Heart left ventricle (tissue), 16 donors: ENCODE measurements at regions not wholly inside any gene's neighbourhood (a gene's known extent, or its start where the extent isn't known, plus 50 kb on each side); places are given as distances from the start of the nearest gene placed in this dataset.

Experiments used
- ATAC-seq, 4 donors: fragments of 200-7000 bp; cut with Tn5 transposase; one replicate each; pipeline ENCODE4 v1.9.1; 2020 to 2022; ENCODE audit warnings: moderate library complexity in 4 of 4, mild to moderate bottlenecking in 3 of 4, moderate number of reproducible peaks in 1 of 4
- DNase-seq, 5 donors: peaks; one replicate each; pipeline ENCODE4 v3.0.0-alpha.2; 2020
- H3K27ac ChIP-seq, 12 donors: fragments of 200-600 bp; sonication (generic) in 4 of 12; one replicate each; pipeline versions ENCODE4 v1.5.0 to v1.8.0; 2016 to 2022; ENCODE audit warnings: mild to moderate bottlenecking in 2 of 12
- H3K27me3 ChIP-seq, 9 donors: fragments of 200-600 bp; sonication (generic) in 2 of 9; one replicate each; pipeline versions ENCODE4 v1.5.1 to v1.8.0; 2016 to 2022; ENCODE audit warnings: mild to moderate bottlenecking in 3 of 9
- H3K36me3 ChIP-seq, 9 donors: fragments of 200-600 bp; sonication (generic) in 2 of 9; one replicate each; pipeline versions ENCODE4 v1.5.0 to v1.8.0; 2018 to 2022; ENCODE audit warnings: mild to moderate bottlenecking in 2 of 9
- H3K4me1 ChIP-seq, 12 donors: fragments of 200-600 bp; sonication (generic) in 4 of 12; one replicate each; pipeline versions ENCODE4 v1.5.0 to v1.8.0; 2016 to 2022; ENCODE audit warnings: mild to moderate bottlenecking in 3 of 12
- H3K4me3 ChIP-seq, 12 donors: fragments of 200-600 bp; sonication (generic) in 4 of 12; one replicate each; pipeline versions ENCODE4 v1.5.0 to v1.8.0; 2017 to 2022; ENCODE audit warnings: mild to moderate bottlenecking in 9 of 12, moderate library complexity in 4 of 12
- H3K9me3 ChIP-seq, 12 donors: fragments of 200-600 bp; sonication (generic) in 4 of 12; one replicate each; pipeline versions ENCODE4 v1.5.0 to v1.8.0; 2016 to 2022; ENCODE audit warnings: mild to moderate bottlenecking in 1 of 12
- CTCF ChIP-seq, 12 donors: fragments of 200-600 bp; sonication (generic) in 4 of 12; IDR thresholded peaks; one replicate each; pipeline versions ENCODE4 v1.5.0 to v1.8.0; 2018 to 2022; ENCODE audit warnings: antibody characterized with exemption in 12 of 12, mild to moderate bottlenecking in 5 of 12
- POLR2A ChIP-seq, 2 donors: fragments of 450-650 bp; IDR thresholded peaks; one replicate each; pipeline ENCODE4 v1.6.1; 2017; ENCODE audit warnings: antibody characterized with exemption in 2 of 2, mild to moderate bottlenecking in 2 of 2, moderate library complexity in 2 of 2
- WGBS, 4 donors: extraction: QIAGEN DNeasy Blood & Tissue Kit in 2 of 4; methylation state at CpG; one replicate each; pipeline versions ENCODE4 v1.1.5 to v1.1.7; 2013 to 2018; 5-methylcytosine and 5-hydroxymethylcytosine counted together
- intact Hi-C, 10 donors: fragments of 100-400 bp; cut with DNase I; formaldehyde crosslinking; loops; one replicate each; pipeline versions ENCODE4 v1.11.1 to v1.14.2; 2022
- donor health status: ischemic (EF 13 %, LVEDD 7.1; RV severe dilation, severe dysfunction).
- donor health status: healthy with polysubstance abuse.
- donor health status: DM: no; HTN: yes; CAD: no.
- donor health status: DM: no; HTN: no; CAD: no.
- donor health status: ischemic (EF 25% LVEDD 6.9; RV normal size, moderate dysfunction).
- donor health status: ischemic (EF 25% LVEDD 5.7; RV mildly dilated, moderate dysfunction).
- donor health status: healthy.
- donor health status: DM: yes; HTN: yes; CAD: no.
- donor health status: ischemic (EF 35%, LVEDD 5.7; RV mildly dilated, moderate dysfunction).
- donor health status: nonischemic (EF 11% LVEDD 7.7; RV severe dilation, severe dysfunction).
- donor health status: DM: yes; HTN: yes; CAD: no.
- donor health status: PGD.
- donor health status: ischemic (EF 29% LVEDD 5.4; RV normal size, mild dysfunction).
- donor health status: nonischemic (EF 23%, LVEDD 6.1; RV moderate dilation, normal function).

- TF ChIP-seq POLR2A (IDR thresholded peaks at IDR 0.05) (no peak), CTCF (IDR thresholded peaks at IDR 0.05) (no peak)
- Histone ChIP-seq H3K4me1 (peaks cover 0 to 6% (median 4%) of the 10 kb centered on the region in 12 donors), H3K27me3 (peaks cover 0 to 5% (median 0%) of the 10 kb centered on the region in 9 donors), H3K27ac (no peak overlapping the region), H3K4me3 (no peak overlapping the region), H3K36me3 (no peaks in the 10 kb centered on the region), H3K9me3 (no peaks in the 10 kb centered on the region)
- intact Hi-C loops, result no loop called here
- no peak for DNase-seq
- ATAC-seq, result no peak
- WGBS, 4 donors, result 76 to 86% (median 80%) methylated on average over 3 of the region's 3 CpGs
Observed at GRCh38 chr3:170746175-170746942, 123.6 kb downstream of the RPL22L1 start.

DNA sequence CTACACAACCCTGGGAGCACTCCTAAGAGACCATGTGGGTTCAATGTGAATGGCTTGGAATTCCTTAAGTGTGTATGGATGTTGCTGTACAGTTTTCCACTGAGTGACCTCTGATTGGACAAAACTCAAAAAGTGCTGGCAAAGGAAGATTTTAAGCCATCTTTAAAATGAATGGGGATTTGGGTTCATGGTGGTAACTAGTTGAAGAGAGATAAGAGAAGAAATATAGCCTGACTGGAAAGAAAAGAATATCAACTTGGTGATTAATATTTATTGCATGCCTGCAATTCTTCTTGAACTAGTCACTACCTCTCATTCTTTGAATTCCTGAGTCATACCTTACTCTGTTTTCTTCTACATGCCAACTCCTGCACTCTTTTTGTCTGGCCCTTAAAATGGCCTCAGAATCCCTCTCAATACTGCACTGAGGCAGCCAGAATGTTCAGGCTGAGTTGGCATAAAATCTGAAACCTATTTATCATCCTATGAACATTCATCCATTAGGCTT lies 124.7 kb downstream of the RPL22L1 start:
- no peaks in the 10 kb centered on the region for H3K9me3 ChIP-seq
- intact Hi-C loops, result no loop called here
- H3K27ac ChIP-seq, result no peak overlapping the region
- ATAC-seq (no peak), DNase-seq (no peak)
- H3K27me3 ChIP-seq, result peaks cover 0 to 5% (median 0%) of the 10 kb centered on the region in 9 donors
- peaks cover 0 to 9% (median 0%) of the 10 kb centered on the region in 12 donors for H3K4me1 ChIP-seq
- no peak overlapping the region for H3K4me3 ChIP-seq
- TF ChIP-seq POLR2A (IDR thresholded peaks at IDR 0.05) (no peak), CTCF (IDR thresholded peaks at IDR 0.05) (no peak)
- H3K36me3 ChIP-seq, result no peaks in the 10 kb centered on the region

DNA sequence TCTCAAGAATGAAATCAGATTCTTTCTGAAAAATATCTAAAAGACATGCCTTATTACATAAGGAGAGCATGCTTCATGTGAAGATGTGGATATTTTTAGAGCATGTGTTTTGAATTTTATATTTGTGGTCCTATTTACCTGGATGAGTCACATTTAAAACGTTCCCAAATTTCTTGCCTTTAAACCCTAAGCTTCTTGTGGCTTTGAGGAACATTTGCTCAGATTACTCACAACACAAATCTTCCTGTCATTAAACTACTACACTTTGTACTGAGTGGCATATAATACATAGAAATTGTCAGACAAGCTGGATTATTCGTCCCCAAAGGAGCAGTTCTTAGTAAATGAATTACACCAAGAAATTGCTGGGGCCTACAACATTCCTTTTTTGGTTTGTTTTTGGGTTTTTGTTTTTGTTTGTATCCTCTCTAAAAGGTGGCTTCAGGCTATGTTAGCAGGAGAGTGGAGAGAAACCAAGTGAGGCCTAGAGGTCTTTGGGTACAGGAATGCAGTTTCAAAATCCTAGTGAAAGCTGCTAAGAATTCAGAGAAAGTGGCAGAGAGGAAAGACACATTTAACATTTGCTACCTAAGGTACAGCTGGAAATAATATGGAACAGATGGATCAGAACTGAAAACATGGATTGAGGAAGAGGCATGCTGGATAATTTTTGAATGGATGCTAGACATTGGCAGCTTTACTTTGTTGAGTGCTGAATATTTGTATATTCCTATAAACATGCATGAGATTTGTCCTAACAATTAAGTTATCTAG lies 128.1 kb downstream of the RPL22L1 start:
- ATAC-seq, result no peak
- DNase-seq, result no peak
- Histone ChIP-seq H3K27ac (peak overlapping the region in 1 of 12 donors; percentile 63), H3K4me1 (peaks cover 0 to 10% (median 0%) of the 10 kb centered on the region in 12 donors), H3K36me3 (no peaks in the 10 kb centered on the region), H3K9me3 (no peaks in the 10 kb centered on the region), H3K4me3 (no peak overlapping the region), H3K27me3 (no peaks in the 10 kb centered on the region)
- intact Hi-C loops, result no loop called here
- TF ChIP-seq CTCF (IDR thresholded peaks at IDR 0.05), result no peak
- TF ChIP-seq POLR2A (IDR thresholded peaks at IDR 0.05), result no peak
- 64 to 70% (median 67%) methylated on average over 2 of the region's 2 CpGs for WGBS, 4 donors
